ENCODE measurements at regions not wholly inside any gene's neighbourhood (a gene's known extent, or its start where the extent isn't known, plus 50 kb on each side); places are given as distances from the start of the nearest gene placed in this dataset.
A peak's percentile ranks its signal among the peaks of the same experiment; 100 is the strongest.
"Not testable (repeated sequence)": the region's sequence is repeated elsewhere in the genome, so short reads cannot be mapped to it uniquely, and the experiment has no call there.

DNA sequence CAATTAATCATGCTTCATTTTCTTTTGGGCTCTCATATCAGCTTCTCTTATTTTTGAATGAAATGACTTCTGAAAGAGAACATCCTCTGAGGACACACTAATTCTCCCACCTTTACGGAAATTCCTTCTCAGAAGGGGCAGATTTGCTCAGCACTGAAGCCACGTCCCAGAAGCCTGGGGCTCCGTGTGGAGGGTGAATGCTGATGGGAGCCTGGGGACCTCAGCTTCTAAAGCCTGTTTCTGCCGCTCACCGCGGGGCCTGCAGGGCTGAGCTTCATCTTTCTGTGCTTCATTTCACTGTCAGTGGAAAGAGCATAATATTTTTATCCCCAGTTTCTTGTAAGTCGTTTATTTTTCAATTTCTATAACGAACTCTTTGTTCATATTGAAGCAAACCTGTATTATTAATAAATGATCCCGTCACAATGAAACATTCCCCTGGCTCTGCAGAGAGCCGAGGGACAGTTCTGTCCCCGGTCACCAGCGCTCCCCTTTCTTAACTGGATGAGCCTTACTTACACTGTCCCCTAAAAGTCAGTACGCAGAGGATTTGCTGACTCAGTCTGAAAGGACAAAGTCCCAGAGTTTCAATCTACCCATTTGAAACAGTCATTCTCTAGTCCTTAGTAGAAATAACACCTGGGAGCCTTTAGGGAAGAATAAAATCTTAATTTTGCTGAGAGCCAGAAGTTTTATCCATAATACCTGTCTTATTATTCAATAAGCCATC lies 364.6 kb upstream of the FAT1 start:
- H3K9ac ChIP-seq (ENCODE audit: low read depth, low read length) = no peak overlapping the region
- H3K27ac ChIP-seq (ENCODE audit: low read length) = no peak overlapping the region
- H3K9me3 ChIP-seq (ENCODE audit: insufficient read depth, low read depth, low read length) = no peaks in the 10 kb centered on the region
- H3K36me3 ChIP-seq (ENCODE audit: insufficient read depth, low read depth, low read length) = no peaks in the 10 kb centered on the region
- 0 out of 2 replicates have a peak overlapping the region, but pooled peaks have one; percentile 25 for H3K4me3 ChIP-seq (ENCODE audit: low read length)
- no peaks in the 10 kb centered on the region for H3K27me3 ChIP-seq (ENCODE audit: insufficient read depth, low read length)
- H3K4me1 ChIP-seq (ENCODE audit: insufficient read depth, low read length) = peaks cover 3% of the 10 kb centered on the region; the same call in 1 of the 2 replicates

DNA sequence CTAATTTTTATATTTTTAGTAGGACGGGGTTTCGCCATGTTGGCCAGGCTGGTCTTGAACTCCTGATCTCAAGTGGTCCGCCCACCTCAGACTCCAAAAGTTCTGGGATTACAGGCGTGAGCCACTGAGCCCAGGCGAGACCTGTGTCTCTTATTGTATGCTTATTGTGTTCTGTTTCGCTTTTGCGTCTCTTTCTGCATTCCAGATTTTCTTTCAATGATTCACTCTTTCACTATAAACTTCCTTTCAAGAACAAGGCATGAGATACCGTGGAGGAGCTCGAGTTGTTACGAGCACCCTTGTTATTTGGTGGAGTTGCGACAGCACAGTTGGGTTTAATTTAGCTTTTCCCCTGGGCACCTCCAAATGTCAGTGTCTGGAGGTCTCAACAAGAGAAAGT lies 366.7 kb upstream of the FAT1 start:
- Histone ChIP-seq H3K9ac (ENCODE audit: low read depth, low read length) (no peak overlapping the region), H3K4me1 (ENCODE audit: insufficient read depth, low read length) (peaks cover 3% of the 10 kb centered on the region; the same call in 1 of the 2 replicates), H3K9me3 (ENCODE audit: insufficient read depth, low read depth, low read length) (no peaks in the 10 kb centered on the region), H3K36me3 (ENCODE audit: insufficient read depth, low read depth, low read length) (no peaks in the 10 kb centered on the region), H3K4me3 (ENCODE audit: low read length) (no peak overlapping the region), H3K27ac (ENCODE audit: low read length) (no peak overlapping the region), H3K27me3 (ENCODE audit: insufficient read depth, low read length) (no peaks in the 10 kb centered on the region)

DNA sequence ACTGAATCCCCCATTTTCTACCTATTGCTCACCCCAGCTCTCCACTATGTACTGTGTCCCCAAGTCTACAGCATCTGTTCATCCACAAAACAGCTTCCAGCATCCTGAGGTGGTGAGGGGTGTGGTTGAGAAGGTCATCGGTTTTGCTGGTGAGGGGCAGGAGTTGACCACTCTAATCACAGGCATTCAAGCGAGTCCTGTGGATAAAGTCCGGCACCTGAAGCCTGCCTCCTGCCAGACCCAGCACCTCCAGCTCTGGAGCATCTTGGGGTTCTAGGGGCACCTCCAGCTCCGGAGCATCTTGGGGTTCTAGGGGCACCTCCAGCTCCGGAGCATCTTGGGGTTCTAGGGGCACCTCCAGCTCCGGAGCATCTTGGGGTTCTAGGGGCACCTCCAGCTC lies 367.2 kb upstream of the FAT1 start:
- H3K4me3 ChIP-seq (ENCODE audit: low read length); H3K27ac ChIP-seq (ENCODE audit: low read length); H3K4me1 ChIP-seq (ENCODE audit: insufficient read depth, low read length); H3K27me3 ChIP-seq (ENCODE audit: insufficient read depth, low read length); H3K9me3 ChIP-seq (ENCODE audit: insufficient read depth, low read depth, low read length); H3K9ac ChIP-seq (ENCODE audit: low read depth, low read length); H3K36me3 ChIP-seq (ENCODE audit: insufficient read depth, low read depth, low read length): not testable (repeated sequence)

DNA sequence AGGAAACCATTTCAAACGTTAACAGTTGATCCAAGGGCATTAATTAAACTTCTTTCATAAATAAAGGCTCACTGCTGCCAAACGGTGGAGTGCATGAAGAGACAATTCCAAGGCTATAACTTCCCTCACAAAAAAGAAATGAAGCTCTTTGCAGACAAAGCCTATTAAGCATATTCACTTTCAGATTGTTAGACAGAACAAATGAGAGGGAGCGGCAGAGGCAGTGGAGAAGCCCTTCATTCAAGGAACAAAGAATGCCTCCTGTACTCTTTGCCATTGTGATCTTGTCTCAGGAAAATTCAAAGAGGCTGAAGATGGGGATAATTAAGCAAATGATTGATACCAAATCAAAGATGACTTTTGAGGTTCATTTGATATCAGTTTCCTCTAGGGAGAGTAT lies 370.5 kb upstream of the FAT1 start:
- Histone ChIP-seq H3K9me3 (ENCODE audit: insufficient read depth, low read depth, low read length) (no peaks in the 10 kb centered on the region), H3K4me1 (ENCODE audit: insufficient read depth, low read length) (no peaks in the 10 kb centered on the region), H3K27me3 (ENCODE audit: insufficient read depth, low read length) (no peaks in the 10 kb centered on the region), H3K27ac (ENCODE audit: low read length) (no peak overlapping the region), H3K4me3 (ENCODE audit: low read length) (no peak overlapping the region), H3K9ac (ENCODE audit: low read depth, low read length) (no peak overlapping the region), H3K36me3 (ENCODE audit: insufficient read depth, low read depth, low read length) (no peaks in the 10 kb centered on the region)

DNA sequence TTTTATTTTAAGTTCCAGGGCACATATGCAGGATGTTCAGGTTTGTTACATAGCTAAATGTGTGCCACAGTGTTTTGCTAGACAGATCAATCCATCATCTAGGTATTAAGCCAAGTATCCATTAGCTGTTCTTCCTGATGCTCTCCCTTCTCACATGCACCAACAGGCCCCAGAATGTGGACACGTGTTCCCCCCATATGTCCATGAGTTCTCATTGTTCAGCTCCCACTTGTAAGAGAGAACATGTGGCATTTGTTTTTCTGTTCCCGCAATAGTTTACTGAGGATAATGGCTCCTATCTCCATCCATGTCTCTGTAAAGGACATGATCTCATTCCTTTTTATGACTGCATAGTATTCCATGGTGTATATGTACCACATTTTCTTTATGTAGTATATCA lies 374.8 kb upstream of the FAT1 start:
- no peaks in the 10 kb centered on the region for H3K9me3 ChIP-seq (ENCODE audit: insufficient read depth, low read depth, low read length)
- no peak overlapping the region for H3K9ac ChIP-seq (ENCODE audit: low read depth, low read length)
- no peaks in the 10 kb centered on the region for H3K36me3 ChIP-seq (ENCODE audit: insufficient read depth, low read depth, low read length)
- no peak overlapping the region for H3K4me3 ChIP-seq (ENCODE audit: low read length)
- no peak overlapping the region for H3K27ac ChIP-seq (ENCODE audit: low read length)
- H3K4me1 ChIP-seq (ENCODE audit: insufficient read depth, low read length) = no peaks in the 10 kb centered on the region
- H3K27me3 ChIP-seq (ENCODE audit: insufficient read depth, low read length) = no peaks in the 10 kb centered on the region

DNA sequence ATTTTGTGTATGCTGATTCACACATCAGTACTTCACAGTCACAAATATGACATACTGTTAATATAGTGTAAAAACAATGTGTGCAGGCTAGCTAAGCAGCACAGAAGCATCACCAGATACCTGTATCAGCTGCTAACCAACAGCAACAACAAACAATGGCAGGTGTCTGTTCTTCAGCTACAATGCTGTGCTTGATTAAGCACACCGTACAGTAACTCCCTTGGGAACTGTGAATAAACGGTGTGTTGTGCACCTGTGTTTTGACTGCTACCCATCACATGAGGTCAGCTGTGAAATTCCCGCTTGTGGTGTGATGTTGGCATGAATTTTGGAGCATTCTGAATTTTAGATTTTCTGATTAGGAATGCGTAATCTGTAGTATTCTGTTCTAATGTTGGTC lies 379.7 kb upstream of the FAT1 start:
- Histone ChIP-seq H3K4me1 (ENCODE audit: insufficient read depth, low read length) (no peaks in the 10 kb centered on the region), H3K36me3 (ENCODE audit: insufficient read depth, low read depth, low read length) (no peaks in the 10 kb centered on the region), H3K27ac (ENCODE audit: low read length) (no peak overlapping the region), H3K4me3 (ENCODE audit: low read length) (no peak overlapping the region), H3K9ac (ENCODE audit: low read depth, low read length) (no peak overlapping the region), H3K9me3 (ENCODE audit: insufficient read depth, low read depth, low read length) (no peaks in the 10 kb centered on the region), H3K27me3 (ENCODE audit: insufficient read depth, low read length) (no peaks in the 10 kb centered on the region)

DNA sequence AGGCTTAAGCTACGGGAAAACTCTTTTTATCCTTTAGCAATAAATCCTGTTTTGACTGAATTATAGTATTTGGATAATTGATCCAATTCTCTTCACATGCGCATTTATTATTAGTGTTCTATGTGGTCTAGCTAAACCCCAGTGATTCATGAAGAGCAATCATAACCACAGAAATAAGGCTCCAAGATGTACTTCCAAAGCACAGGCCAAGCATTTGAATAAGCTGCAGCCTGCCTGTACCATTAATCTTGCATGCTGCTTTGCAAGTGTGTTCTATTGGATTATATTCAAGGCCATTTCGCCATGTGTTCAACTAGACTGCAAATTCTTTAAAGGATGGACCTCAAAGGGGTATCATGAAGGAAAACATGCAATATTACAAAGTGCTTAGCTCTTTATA lies 385.2 kb upstream of the FAT1 start:
- no peaks in the 10 kb centered on the region for H3K27me3 ChIP-seq (ENCODE audit: insufficient read depth, low read length)
- no peak overlapping the region for H3K4me3 ChIP-seq (ENCODE audit: low read length)
- no peaks in the 10 kb centered on the region for H3K9me3 ChIP-seq (ENCODE audit: insufficient read depth, low read depth, low read length)
- no peak overlapping the region for H3K9ac ChIP-seq (ENCODE audit: low read depth, low read length)
- no peaks in the 10 kb centered on the region for H3K4me1 ChIP-seq (ENCODE audit: insufficient read depth, low read length)
- no peak overlapping the region for H3K27ac ChIP-seq (ENCODE audit: low read length)
- H3K36me3 ChIP-seq (ENCODE audit: insufficient read depth, low read depth, low read length) = no peaks in the 10 kb centered on the region

DNA sequence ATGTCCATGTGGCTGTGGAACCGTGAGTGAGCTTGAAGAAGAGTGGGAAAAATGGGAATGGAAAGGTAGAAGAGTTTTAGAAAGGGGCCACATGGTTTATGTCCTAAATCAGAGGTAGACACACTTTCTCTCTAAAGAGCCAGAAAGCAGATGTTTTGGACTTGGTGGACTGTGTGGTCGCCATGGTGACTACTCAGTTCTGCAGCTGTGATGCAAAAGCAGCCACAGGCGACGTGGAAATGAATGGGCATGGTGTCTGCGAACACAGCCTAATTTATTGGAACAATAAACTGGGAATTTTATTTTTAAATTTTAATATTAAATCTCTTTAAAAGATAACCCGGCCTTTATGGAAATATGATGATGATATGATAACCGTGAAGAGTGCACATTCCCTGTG lies 386.0 kb upstream of the FAT1 start:
- Histone ChIP-seq H3K9ac (ENCODE audit: low read depth, low read length) (no peak overlapping the region), H3K4me3 (ENCODE audit: low read length) (no peak overlapping the region), H3K4me1 (ENCODE audit: insufficient read depth, low read length) (no peaks in the 10 kb centered on the region), H3K36me3 (ENCODE audit: insufficient read depth, low read depth, low read length) (no peaks in the 10 kb centered on the region), H3K9me3 (ENCODE audit: insufficient read depth, low read depth, low read length) (no peaks in the 10 kb centered on the region), H3K27ac (ENCODE audit: low read length) (no peak overlapping the region), H3K27me3 (ENCODE audit: insufficient read depth, low read length) (no peaks in the 10 kb centered on the region)

DNA sequence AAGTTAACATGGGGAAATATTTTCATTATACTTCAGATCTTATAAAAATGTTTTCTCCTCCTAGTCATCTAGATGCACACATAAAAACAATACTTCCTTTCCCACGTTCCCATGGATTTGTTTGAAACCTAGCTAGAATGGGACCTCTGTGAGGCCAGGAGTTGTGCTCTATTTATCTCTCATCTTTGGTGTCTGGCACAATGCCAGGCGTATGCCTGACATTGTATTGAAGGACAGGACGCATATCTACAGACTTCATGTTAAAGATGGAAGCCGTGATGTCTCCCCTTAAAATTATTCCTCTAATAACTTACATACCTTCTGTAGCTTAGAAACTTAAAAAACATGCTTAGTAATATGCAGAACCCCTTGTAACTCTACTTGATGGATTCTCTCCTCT lies 394.5 kb upstream of the FAT1 start:
- H3K27ac ChIP-seq (ENCODE audit: low read length) = no peak overlapping the region
- H3K4me1 ChIP-seq (ENCODE audit: insufficient read depth, low read length) = no peaks in the 10 kb centered on the region
- H3K27me3 ChIP-seq (ENCODE audit: insufficient read depth, low read length) = no peaks in the 10 kb centered on the region
- no peaks in the 10 kb centered on the region for H3K36me3 ChIP-seq (ENCODE audit: insufficient read depth, low read depth, low read length)
- H3K4me3 ChIP-seq (ENCODE audit: low read length) = no peak overlapping the region
- H3K9me3 ChIP-seq (ENCODE audit: insufficient read depth, low read depth, low read length) = no peaks in the 10 kb centered on the region
- H3K9ac ChIP-seq (ENCODE audit: low read depth, low read length) = no peak overlapping the region

DNA sequence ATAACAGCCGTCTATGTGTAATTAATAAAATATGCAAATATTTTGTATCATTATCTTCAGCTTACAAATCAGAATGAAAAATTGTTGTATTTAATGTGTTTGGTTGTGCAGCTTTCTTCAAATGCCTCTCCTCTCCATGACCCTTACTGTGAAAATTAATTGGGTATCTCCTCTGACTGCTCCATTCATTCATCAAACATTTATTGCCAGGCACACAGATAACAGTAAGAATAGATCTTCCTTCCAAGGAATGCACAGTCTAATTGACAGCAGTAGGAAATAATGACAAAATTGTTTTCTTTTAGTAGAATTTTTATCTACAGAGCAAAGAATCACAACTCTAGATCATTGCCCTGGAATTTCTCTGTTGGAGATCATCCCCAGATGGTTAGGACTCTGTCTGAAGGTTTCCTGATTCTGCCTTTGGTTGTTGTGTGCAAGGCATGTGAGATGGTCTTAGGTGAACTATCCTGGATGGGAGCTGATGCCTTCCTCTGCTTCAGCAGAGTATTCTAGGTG lies 395.0 kb upstream of the FAT1 start:
- no peak overlapping the region for H3K27ac ChIP-seq (ENCODE audit: low read length)
- H3K4me3 ChIP-seq (ENCODE audit: low read length) = no peak overlapping the region
- no peaks in the 10 kb centered on the region for H3K9me3 ChIP-seq (ENCODE audit: insufficient read depth, low read depth, low read length)
- no peak overlapping the region for H3K9ac ChIP-seq (ENCODE audit: low read depth, low read length)
- no peaks in the 10 kb centered on the region for H3K27me3 ChIP-seq (ENCODE audit: insufficient read depth, low read length)
- H3K4me1 ChIP-seq (ENCODE audit: insufficient read depth, low read length) = no peaks in the 10 kb centered on the region
- no peaks in the 10 kb centered on the region for H3K36me3 ChIP-seq (ENCODE audit: insufficient read depth, low read depth, low read length)

DNA sequence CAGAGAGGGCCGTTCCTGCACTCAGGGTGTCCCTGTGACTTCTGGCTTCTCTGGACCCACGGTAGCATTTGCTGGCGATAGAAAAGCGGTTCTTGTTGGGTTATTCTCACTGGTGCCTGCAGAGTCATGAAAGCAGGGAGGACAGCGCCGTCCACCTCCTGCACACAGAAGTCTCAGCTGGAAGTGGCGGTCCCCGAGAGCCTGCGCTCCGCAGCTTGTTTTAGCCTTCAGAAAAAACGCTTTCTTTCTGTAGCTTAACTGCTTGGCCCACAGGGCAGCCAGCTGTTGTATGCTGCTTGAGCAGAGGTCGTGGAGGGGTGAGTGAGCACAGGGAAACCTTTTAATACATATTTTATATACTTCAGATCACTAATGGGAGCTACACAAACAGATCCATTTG lies 400.7 kb upstream of the FAT1 start:
- Histone ChIP-seq H3K9me3 (ENCODE audit: insufficient read depth, low read depth, low read length) (no peaks in the 10 kb centered on the region), H3K4me3 (ENCODE audit: low read length) (no peak overlapping the region), H3K27me3 (ENCODE audit: insufficient read depth, low read length) (no peaks in the 10 kb centered on the region), H3K27ac (ENCODE audit: low read length) (no peak overlapping the region), H3K4me1 (ENCODE audit: insufficient read depth, low read length) (no peaks in the 10 kb centered on the region), H3K36me3 (ENCODE audit: insufficient read depth, low read depth, low read length) (no peaks in the 10 kb centered on the region), H3K9ac (ENCODE audit: low read depth, low read length) (no peak overlapping the region)

DNA sequence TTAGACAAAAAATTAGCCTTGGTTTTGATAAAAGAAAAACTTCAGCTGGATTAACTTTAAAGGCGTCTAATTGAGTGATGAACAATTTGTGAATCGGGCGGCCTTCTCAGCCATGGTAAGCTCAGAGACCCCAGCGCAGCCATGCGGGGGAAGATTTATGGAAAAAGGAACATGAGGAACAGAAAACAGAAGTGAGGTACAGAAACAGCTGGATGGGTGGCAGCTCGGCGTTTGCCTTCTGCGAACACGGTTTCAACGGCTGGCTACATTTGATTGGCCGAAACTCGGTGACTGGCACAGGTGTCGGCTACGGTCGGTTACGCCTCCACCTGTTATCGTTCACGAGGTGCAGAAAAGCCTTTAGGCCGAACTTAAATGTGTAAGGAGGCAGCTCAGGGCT lies 401.4 kb upstream of the FAT1 start:
- no peaks in the 10 kb centered on the region for H3K9me3 ChIP-seq (ENCODE audit: insufficient read depth, low read depth, low read length)
- no peaks in the 10 kb centered on the region for H3K27me3 ChIP-seq (ENCODE audit: insufficient read depth, low read length)
- no peaks in the 10 kb centered on the region for H3K36me3 ChIP-seq (ENCODE audit: insufficient read depth, low read depth, low read length)
- no peak overlapping the region for H3K27ac ChIP-seq (ENCODE audit: low read length)
- no peaks in the 10 kb centered on the region for H3K4me1 ChIP-seq (ENCODE audit: insufficient read depth, low read length)
- H3K9ac ChIP-seq (ENCODE audit: low read depth, low read length) = no peak overlapping the region
- H3K4me3 ChIP-seq (ENCODE audit: low read length) = no peak overlapping the region

All from iPS-20b (cell line).